IMR-90 (cell line): ENCODE measurements at regions not wholly inside any gene's neighbourhood (a gene's known extent, or its start where the extent isn't known, plus 50 kb on each side); places are given as distances from the start of the nearest gene placed in this dataset.

Source experiments
- ATAC-seq: fragments of 200-7000 bp; cut with Tn5 transposase; 2 replicates; pipeline ENCODE4 v1.9.1; 2020; ENCODE audit warnings: low read depth, mild to moderate bottlenecking, moderate library complexity
- BruUV-seq: library from RNA; stranded (reverse); fragments of 400-500 nt; replicated peaks from 2 replicates; lab custom pipeline; 2021; lab: Mats Ljungman, UMichigan
- CTCF ChIA-PET: fragments of 300-600 bp; formaldehyde crosslinking; extraction: SDS; loops from one replicate; lab custom pipeline; 2021; ENCODE audit warnings: antibody characterized with exemption; lab: Yijun Ruan, JAX
- POLR2A ChIA-PET: fragments of 300-600 bp; sonication (Branson Sonifier 250); formaldehyde crosslinking; loops from one replicate; lab custom pipeline; 2022; ENCODE audit warnings: antibody characterized with exemption; ENCODE audit not compliant: unreplicated experiment; lab: Charles Lee
- DNase-seq: peaks from one replicate; pipeline ENCODE4 v3.0.0; 2013
- H2AFZ ChIP-seq: replicated peaks from 2 replicates; pipeline ENCODE3; 2013; ENCODE audit warnings: low read length, mild to moderate bottlenecking; ENCODE audit not compliant: poor library complexity
- H2AK5ac ChIP-seq: 2 replicates; pipeline ENCODE4 v1.6.1; 2013; ENCODE audit warnings: low read depth, low read length, inconsistent platforms
- H2AK9ac ChIP-seq: replicated peaks from 2 replicates; pipeline ENCODE3; 2013; ENCODE audit warnings: mild to moderate bottlenecking, low read depth, low read length, moderate library complexity; ENCODE audit not compliant: poor library complexity
- H2BK120ac ChIP-seq: 2 replicates; pipeline ENCODE4 v1.6.1; 2013; ENCODE audit warnings: low read depth, low read length, inconsistent platforms
- H2BK15ac ChIP-seq: 3 replicates; pipeline ENCODE4 v1.6.1; 2013; ENCODE audit warnings: low read depth, low read length, inconsistent platforms
- H2BK20ac ChIP-seq: 2 replicates; pipeline ENCODE4 v1.6.1; 2013; ENCODE audit warnings: low read depth, mild to moderate bottlenecking, inconsistent platforms, low read length, moderate library complexity
- H2BK5ac ChIP-seq: 2 replicates; pipeline ENCODE4 v1.6.1; 2013; ENCODE audit warnings: mild to moderate bottlenecking, low read depth, low read length, inconsistent platforms; ENCODE audit not compliant: poor library complexity, severe bottlenecking
- H3K14ac ChIP-seq: replicated peaks from 2 replicates; pipeline ENCODE4 v1.6.1; 2013; ENCODE audit warnings: low read depth, low read length, inconsistent platforms
- H3K18ac ChIP-seq: 2 replicates; pipeline ENCODE4 v1.6.1; 2013; ENCODE audit warnings: low read depth, low read length, control low read depth
- H3K23ac ChIP-seq: 2 replicates; pipeline ENCODE4 v1.6.1; 2013; ENCODE audit warnings: low read depth, low read length, inconsistent platforms
- H3K27ac ChIP-seq: 2 replicates; pipeline ENCODE4 v1.5.1; 2013; ENCODE audit warnings: mild to moderate bottlenecking, control low read depth, low read length; ENCODE audit not compliant: insufficient read depth
- H3K27me3 ChIP-seq: 2 replicates; pipeline ENCODE4 v1.6.1; 2013; ENCODE audit warnings: low read length; ENCODE audit not compliant: control insufficient read depth, insufficient read depth
- H3K36me3 ChIP-seq: 2 replicates; pipeline ENCODE4 v1.6.1; 2013; ENCODE audit warnings: low read length, mixed read lengths; ENCODE audit not compliant: control insufficient read depth, insufficient read depth
- H3K4ac ChIP-seq: 2 replicates; pipeline ENCODE4 v1.6.1; 2013; ENCODE audit warnings: low read depth, low read length, inconsistent platforms
- H3K4me1 ChIP-seq: 2 replicates; pipeline ENCODE4 v1.6.1; 2013; ENCODE audit warnings: low read length, mixed read lengths; ENCODE audit not compliant: control insufficient read depth, insufficient read depth
- H3K4me2 ChIP-seq: 2 replicates; pipeline ENCODE4 v1.6.1; 2013; ENCODE audit warnings: low read depth, mild to moderate bottlenecking, control low read depth, low read length, moderate library complexity
- H3K4me3 ChIP-seq: 2 replicates; pipeline ENCODE4 v1.5.1; 2013; ENCODE audit warnings: low read depth, mild to moderate bottlenecking, control low read depth, low read length, moderate library complexity; ENCODE audit not compliant: insufficient read depth
- H3K56ac ChIP-seq: 2 replicates; pipeline ENCODE4 v1.6.1; 2013; ENCODE audit warnings: low read length, inconsistent platforms; ENCODE audit not compliant: insufficient read depth; ENCODE audit errors: extremely low read depth
- H3K79me1 ChIP-seq, 2 experiments: 2 replicates each; pipeline ENCODE4 v1.6.1; 2013; ENCODE audit warnings: low read length in 2 of 2, inconsistent platforms in 1 of 2, low read depth in 1 of 2
- H3K9ac ChIP-seq: 2 replicates; pipeline ENCODE4 v1.6.1; 2013; ENCODE audit warnings: low read depth, low read length, control low read depth
- H3K9me1 ChIP-seq: 2 replicates; pipeline ENCODE4 v1.6.1; 2013; ENCODE audit warnings: low read length, inconsistent platforms; ENCODE audit not compliant: insufficient read depth
- H3K9me3 ChIP-seq: 2 replicates; pipeline ENCODE4 v1.6.1; 2013; ENCODE audit warnings: low read length; ENCODE audit not compliant: control insufficient read depth, insufficient read depth
- H4K20me1 ChIP-seq: 2 replicates; pipeline ENCODE4 v1.6.1; 2013; ENCODE audit warnings: low read length, inconsistent platforms; ENCODE audit not compliant: insufficient read depth
- H4K5ac ChIP-seq: 2 replicates; pipeline ENCODE4 v1.6.1; 2013; ENCODE audit warnings: mild to moderate bottlenecking, low read depth, low read length, control low read depth
- H4K8ac ChIP-seq, 2 experiments: 2 replicates each; pipeline ENCODE4 v1.6.1; 2013; ENCODE audit warnings: low read depth in 2 of 2, low read length in 2 of 2, control low read depth in 1 of 2, inconsistent platforms in 1 of 2
- H4K91ac ChIP-seq: 2 replicates; pipeline ENCODE4 v1.6.1; 2013; ENCODE audit warnings: low read depth, low read length, inconsistent platforms; ENCODE audit not compliant: insufficient read depth
- BHLHE40 ChIP-seq: fragments of 150-350 bp; IDR thresholded peaks from 2 replicates; pipeline ENCODE4 v1.6.1; 2016; ENCODE audit warnings: mild to moderate bottlenecking, low read depth, low read length
- CEBPB ChIP-seq: IDR thresholded peaks from 2 replicates; pipeline ENCODE4 v1.6.1; 2012; ENCODE audit warnings: low read depth, low read length, improper control_type of control experiment
- CHD1 ChIP-seq: IDR thresholded peaks from 2 replicates; pipeline ENCODE4 v1.6.1; 2012; ENCODE audit warnings: low read depth, low read length, improper control_type of control experiment
- CTCF ChIP-seq: conservative IDR thresholded peaks from 2 replicates; pipeline ENCODE4 v1.5.1; 2012; ENCODE audit warnings: mild to moderate bottlenecking, low read depth, low read length, improper control_type of control experiment
- ELK1 ChIP-seq: fragments of 150-350 bp; IDR thresholded peaks from 2 replicates; pipeline ENCODE4 v1.6.1; 2016; ENCODE audit warnings: low read depth, mild to moderate bottlenecking, low read length, moderate library complexity, borderline replicate concordance
- FOS ChIP-seq: fragments of 150-350 bp; IDR thresholded peaks from 2 replicates; pipeline ENCODE4 v1.6.1; 2016; ENCODE audit warnings: low read depth, low read length
- MAFK ChIP-seq: IDR thresholded peaks from 2 replicates; pipeline ENCODE4 v1.6.1; 2012; ENCODE audit warnings: low read depth, low read length, improper control_type of control experiment
- MAZ ChIP-seq: IDR thresholded peaks from 2 replicates; pipeline ENCODE4 v1.6.1; 2012; ENCODE audit warnings: low read depth, mild to moderate bottlenecking, low read length, improper control_type of control experiment, moderate library complexity, borderline replicate concordance
- MXI1 ChIP-seq: IDR thresholded peaks from 2 replicates; pipeline ENCODE4 v1.6.1; 2012; ENCODE audit warnings: low read depth, mild to moderate bottlenecking, low read length, moderate library complexity, borderline replicate concordance
- NFE2L2 ChIP-seq: fragments of 150-350 bp; IDR thresholded peaks from 2 replicates; pipeline ENCODE4 v1.6.1; 2016; ENCODE audit warnings: low read depth, mild to moderate bottlenecking, low read length
- POLR2A ChIP-seq: IDR thresholded peaks from 2 replicates; pipeline ENCODE4 v1.6.1; 2012; ENCODE audit warnings: mild to moderate bottlenecking, low read depth, low read length
- RAD21 ChIP-seq: IDR thresholded peaks from 2 replicates; pipeline ENCODE4 v1.6.1; 2012; ENCODE audit warnings: low read length, improper control_type of control experiment
- RCOR1 ChIP-seq: IDR thresholded peaks from 2 replicates; pipeline ENCODE4 v1.6.1; 2012; ENCODE audit warnings: mild to moderate bottlenecking, low read length, improper control_type of control experiment; ENCODE audit not compliant: insufficient replicate concordance
- RFX5 ChIP-seq: IDR thresholded peaks from 2 replicates; pipeline ENCODE4 v1.8.0; 2012; ENCODE audit warnings: low read depth, mild to moderate bottlenecking, low read length, moderate library complexity
- SMC3 ChIP-seq: fragments of 150-350 bp; IDR thresholded peaks from 2 replicates; pipeline ENCODE4 v1.6.1; 2016; ENCODE audit warnings: low read depth, mild to moderate bottlenecking, antibody characterized with exemption, low read length, moderate library complexity
- USF2 ChIP-seq: fragments of 150-350 bp; IDR thresholded peaks from 2 replicates; pipeline ENCODE4 v1.6.1; 2017; ENCODE audit warnings: mild to moderate bottlenecking, antibody characterized with exemption, low read length, low read depth
- WGBS, 2 experiments: methylation state at CpG; one replicate each; pipeline versions ENCODE4 v1.1.5 to v1.1.7; 2013; ENCODE audit warnings: missing lambda C conversion rate in 2 of 2; ENCODE audit not compliant: insufficient read length in 1 of 2; ENCODE audit errors: extremely low coverage in 2 of 2; 5-methylcytosine and 5-hydroxymethylcytosine counted together
- dilution Hi-C: fragments of 300-500 bp; cut with HindIII; formaldehyde crosslinking; loops from one replicate; pipeline ENCODE4 v1.14.3; 2018; ENCODE audit warnings: low sequenced_read_pairs; ENCODE audit not compliant: unreplicated experiment
- in situ Hi-C: fragments of 300-500 bp; cut with MboI; formaldehyde crosslinking; loops from 3 replicates; pipeline ENCODE4 v1.14.3; 2019; ENCODE audit warnings: low sequenced_read_pairs, inconsistent platforms, mixed read lengths
- intact Hi-C: fragments of 100-400 bp; cut with micrococcal nuclease; formaldehyde crosslinking; loops from 2 replicates; pipeline ENCODE4 v1.10.0; 2022

- no peak overlapping the region for H2AK9ac ChIP-seq
- H3K79me1 ChIP-seq: no peaks in the 10 kb centered on the region
- no peak overlapping the region for H3K4me2 ChIP-seq
- no peak for DNase-seq
- H3K9me1 ChIP-seq: no peaks in the 10 kb centered on the region
- no peak overlapping the region for H2AK5ac ChIP-seq
- no peaks in the 10 kb centered on the region for H3K9me3 ChIP-seq
- no peaks in the 10 kb centered on the region for H3K27me3 ChIP-seq
- no peak overlapping the region for H3K4me3 ChIP-seq
- H2BK15ac ChIP-seq: no peak overlapping the region
- no peak for TF ChIP-seq SMC3
- TF ChIP-seq POLR2A: no peak
- TF ChIP-seq ELK1: no peak
- TF ChIP-seq MAZ: no peak
- no peak for TF ChIP-seq CTCF
- no peak for TF ChIP-seq CEBPB
- no peak for TF ChIP-seq FOS
- no peak for TF ChIP-seq RFX5
- no peak for TF ChIP-seq BHLHE40
- TF ChIP-seq NFE2L2: no peak
- no peak for TF ChIP-seq CHD1
- no peak for TF ChIP-seq MAFK
- TF ChIP-seq MXI1: no peak
- TF ChIP-seq RAD21: no peak
- no peak for TF ChIP-seq RCOR1
- no peak for TF ChIP-seq USF2
- no CpG with 5 or more reads among the region's 4 CpGs for WGBS, 2 experiments
- no peak overlapping the region for H2BK5ac ChIP-seq
- dilution Hi-C loops: no loop called here
- no peak for ATAC-seq
- no peak overlapping the region for H2BK120ac ChIP-seq
- H3K4me1 ChIP-seq: no peaks in the 10 kb centered on the region
- no peak overlapping the region for H4K8ac ChIP-seq
- H3K36me3 ChIP-seq: no peaks in the 10 kb centered on the region
- H3K9ac ChIP-seq: no peak overlapping the region
- in situ Hi-C loops: no loop called here
- no peak overlapping the region for H3K27ac ChIP-seq
- H4K5ac ChIP-seq: no peak overlapping the region
- ChIA-PET CTCF (interaction anchor here (0.6 kb wide), 1 partner anchor 605 kb away, joined by 6 read pairs; no protein-coding TSS in a partner anchor), POLR2A (no interaction called here)
- H3K56ac ChIP-seq: no peak overlapping the region
- H3K4ac ChIP-seq: no peak overlapping the region
- H2BK20ac ChIP-seq: no peak overlapping the region
- H3K23ac ChIP-seq: no peak overlapping the region
- H3K14ac ChIP-seq: no peak overlapping the region
- no peaks in the 10 kb centered on the region for H4K20me1 ChIP-seq
- no peak overlapping the region for H4K91ac ChIP-seq
- intact Hi-C loops: no loop called here
- no peak overlapping the region for H2AFZ ChIP-seq
- BruUV-seq: no TSS peak
- H3K18ac ChIP-seq: no peak overlapping the region
Measured at GRCh38 chr5:153299891-153300290, 190.6 kb upstream of the GRIA1 start.
